NCI-H460 (cell line): ENCODE measurements at regions not wholly inside any gene's neighbourhood (a gene's known extent, or its start where the extent isn't known, plus 50 kb on each side); places are given as distances from the start of the nearest gene placed in this dataset.

Source experiments
- DNase-seq: peaks from one replicate; pipeline ENCODE4 v3.0.0-alpha.2; 2016; ENCODE audit warnings: low read depth; ENCODE audit errors: extremely low read depth
- small RNA-seq, 2 experiments: library from RNA; depleted of rRNA; stranded (forward); fragments of <200 nt; gene quantifications; one replicate each; pipeline ENCODE3, GENCODE V24; 2014

GRCh38 chr9:13049223-13049622, 230.3 kb downstream of the MPDZ start:
- DNase-seq: no peak

- no peak for DNase-seq
Observed at GRCh38 chr9:13053504-13053903, 226.0 kb downstream of the MPDZ start.

- DNase-seq: no peak
Observed at GRCh38 chr9:13054389-13054788, 225.1 kb downstream of the MPDZ start.

Small RNAs in the stretch of these regions (small RNA-seq; reads per million reads assigned to genes)
- 0 reads per million in 2 experiments for gene RF00019
